ENCODE measurements at regions not wholly inside any gene's neighbourhood (a gene's known extent, or its start where the extent isn't known, plus 50 kb on each side); places are given as distances from the start of the nearest gene placed in this dataset.

GRCh38 chr14:53810221-53810620, 146.4 kb downstream of the BMP4 start:
- Histone ChIP-seq H3F3A (ENCODE audit: low read length, unreplicated experiment) (no peaks in the 10 kb centered on the region), H3K9me2 (replicated peaks; ENCODE audit: low read length) (no peaks in the 10 kb centered on the region), H3K27ac (ENCODE audit: low read length) (no peak overlapping the region), H3K4me3 (ENCODE audit: low read length) (no peak overlapping the region), H3K4me1 (ENCODE audit: insufficient read depth, low read length) (no peaks in the 10 kb centered on the region), H2AFZ (ENCODE audit: low read length) (no peak overlapping the region), H3K27me3 (ENCODE audit: low read length) (no peaks in the 10 kb centered on the region), H3K36me3 (ENCODE audit: low read depth, low read length) (no peaks in the 10 kb centered on the region), H3K9ac (ENCODE audit: low read length) (no peak overlapping the region), H3K79me2 (ENCODE audit: low read length) (no peaks in the 10 kb centered on the region), H4K20me1 (ENCODE audit: low read length) (no peaks in the 10 kb centered on the region), H3K4me2 (ENCODE audit: low read length) (no peak overlapping the region), H3K9me3 (ENCODE audit: low read length) (no peaks in the 10 kb centered on the region)
- ChIA-PET CTCF (interaction anchor here (0.6 kb wide), 1 partner anchor 312 kb away, joined by 3 read pairs; no protein-coding TSS in a partner anchor), POLR2A (ENCODE audit: unreplicated experiment) (interaction anchor here (0.7 kb wide), 1 partner anchor 1018 kb away, joined by 4 read pairs; no protein-coding TSS in a partner anchor)
- BruUV-seq (replicated peaks), result no TSS peak
- no peak for TF ChIP-seq EZH2 (IDR thresholded peaks at IDR 0.05; ENCODE audit: low read length, unreplicated experiment)
- intact Hi-C loops (cut with micrococcal nuclease), result no loop called here
- ATAC-seq (no peak), DNase-seq (no peak)

GRCh38 chr14:53808042-53808441, 148.6 kb downstream of the BMP4 start:
- Histone ChIP-seq H3K4me2 (ENCODE audit: low read length) (no peak overlapping the region), H3K4me3 (ENCODE audit: low read length) (no peak overlapping the region), H3K79me2 (ENCODE audit: low read length) (no peaks in the 10 kb centered on the region), H4K20me1 (ENCODE audit: low read length) (no peaks in the 10 kb centered on the region), H3K9ac (ENCODE audit: low read length) (no peak overlapping the region), H3F3A (ENCODE audit: low read length, unreplicated experiment) (no peaks in the 10 kb centered on the region), H3K36me3 (ENCODE audit: low read depth, low read length) (no peaks in the 10 kb centered on the region), H3K4me1 (ENCODE audit: insufficient read depth, low read length) (no peaks in the 10 kb centered on the region), H2AFZ (ENCODE audit: low read length) (no peak overlapping the region), H3K27ac (ENCODE audit: low read length) (no peak overlapping the region), H3K9me2 (replicated peaks; ENCODE audit: low read length) (no peaks in the 10 kb centered on the region), H3K9me3 (ENCODE audit: low read length) (no peaks in the 10 kb centered on the region), H3K27me3 (ENCODE audit: low read length) (no peaks in the 10 kb centered on the region)
- BruUV-seq (replicated peaks), result no TSS peak
- intact Hi-C loops (cut with micrococcal nuclease), result no loop called here
- ATAC-seq (peak; percentile 59; the same call in 1 of the 2 replicates), DNase-seq (no peak)
- POLR2A ChIA-PET (ENCODE audit: unreplicated experiment), result no interaction called here
- no peak for TF ChIP-seq CTCF (conservative IDR thresholded peaks at IDR 0.05; ENCODE audit: low read depth, low read length)
- TF ChIP-seq EZH2phosphoT487 (IDR thresholded peaks at IDR 0.05; ENCODE audit: borderline replicate concordance, low read length), result no peak
- TF ChIP-seq EZH2 (IDR thresholded peaks at IDR 0.05; ENCODE audit: low read length, unreplicated experiment), result no peak
- CTCF ChIA-PET, result interaction anchor here (0.7 kb wide), 1 partner anchor 521 kb away, joined by 4 read pairs; no protein-coding TSS in a partner anchor

GRCh38 chr14:53807542-53807941, 149.1 kb downstream of the BMP4 start:
- Histone ChIP-seq H2AFZ (ENCODE audit: low read length) (no peak overlapping the region), H3K36me3 (ENCODE audit: low read depth, low read length) (no peaks in the 10 kb centered on the region), H3K4me3 (ENCODE audit: low read length) (no peak overlapping the region), H3K79me2 (ENCODE audit: low read length) (no peaks in the 10 kb centered on the region), H3K9me2 (replicated peaks; ENCODE audit: low read length) (no peaks in the 10 kb centered on the region), H4K20me1 (ENCODE audit: low read length) (no peaks in the 10 kb centered on the region), H3F3A (ENCODE audit: low read length, unreplicated experiment) (no peaks in the 10 kb centered on the region), H3K4me2 (ENCODE audit: low read length) (no peak overlapping the region), H3K9ac (ENCODE audit: low read length) (no peak overlapping the region), H3K9me3 (ENCODE audit: low read length) (no peaks in the 10 kb centered on the region), H3K4me1 (ENCODE audit: insufficient read depth, low read length) (no peaks in the 10 kb centered on the region), H3K27me3 (ENCODE audit: low read length) (no peaks in the 10 kb centered on the region), H3K27ac (ENCODE audit: low read length) (no peak overlapping the region)
- peak; percentile 41 for DNase-seq
- peak; percentile 56 for ATAC-seq
- no TSS peak for BruUV-seq (replicated peaks)
- CTCF ChIA-PET, result interaction anchor here (0.7 to 0.8 kb wide), 2 partner anchors 272 to 521 kb away, joined by 3 to 4 read pairs; no protein-coding TSS in a partner anchor
- POLR2A ChIA-PET (ENCODE audit: unreplicated experiment), result no interaction called here
- TF ChIP-seq CTCF (conservative IDR thresholded peaks at IDR 0.05; ENCODE audit: low read depth, low read length), result no peak
- no peak for TF ChIP-seq EZH2phosphoT487 (IDR thresholded peaks at IDR 0.05; ENCODE audit: borderline replicate concordance, low read length)
- no peak for TF ChIP-seq EZH2 (IDR thresholded peaks at IDR 0.05; ENCODE audit: low read length, unreplicated experiment)
- intact Hi-C loops (cut with micrococcal nuclease), result no loop called here

Measured in PC-3 (cell line).